ENCODE measurements at regions not wholly inside any gene's neighbourhood (a gene's known extent, or its start where the extent isn't known, plus 50 kb on each side); places are given as distances from the start of the nearest gene placed in this dataset.

DNA sequence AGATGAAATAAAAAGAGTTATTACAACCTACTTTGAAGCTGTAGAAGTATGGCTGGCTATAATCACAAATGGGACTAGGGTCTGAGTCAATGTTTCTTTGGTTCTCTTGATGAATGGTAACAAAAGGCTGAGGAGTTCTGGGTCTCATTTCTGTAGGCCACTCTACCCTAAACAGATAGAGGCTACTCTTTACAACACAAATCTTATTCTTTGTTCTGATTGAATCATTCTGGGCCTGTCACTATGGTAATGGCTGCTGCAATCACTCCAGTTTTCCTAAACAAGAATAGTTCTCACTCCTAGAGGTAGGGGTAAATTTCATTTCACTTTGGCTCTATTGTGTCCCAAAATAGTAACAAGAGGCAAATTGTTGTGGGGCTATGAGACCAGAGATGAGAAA is 1714.3 kb upstream of the PCDH20 start:
- no peak overlapping the region for H3K4me2 ChIP-seq (ENCODE audit: low read depth, low read length)
- BruUV-seq (replicated peaks) = no TSS peak
- CTCF ChIA-PET (ENCODE audit: low intra/inter-chr PET ratio, low total read pairs) = no interaction called here
- H3K9me3 ChIP-seq (ENCODE audit: low read length) = no peaks in the 10 kb centered on the region
- POLR2A ChIA-PET = no interaction called here
- DNase-seq (ENCODE audit: low spot score) (no peak), FAIRE-seq (no peak), ATAC-seq (no peak)
- no peak overlapping the region for H3K4me3 ChIP-seq (replicated peaks in 1 of 3; ENCODE audit: insufficient read depth in 1 of 3, low read depth in 2 of 3, low read length in 3 of 3)
- no peaks in the 10 kb centered on the region for H3K79me2 ChIP-seq (ENCODE audit: insufficient read depth, low read length)
- no peak overlapping the region for H3K9ac ChIP-seq (ENCODE audit: insufficient read depth, low read depth, low read length)
- H4K20me1 ChIP-seq (ENCODE audit: insufficient read depth, low read length) = no peaks in the 10 kb centered on the region
- H3K27me3 ChIP-seq (ENCODE audit: control insufficient read depth in 1 of 2, insufficient read depth in 2 of 2, low read length in 2 of 2) = no peaks in the 10 kb centered on the region
- no peak overlapping the region for H2AFZ ChIP-seq (ENCODE audit: low read length)
- no peak for TF ChIP-seq MAFG (CRISPR knock-in tag; IDR thresholded peaks at IDR 0.05)
- TF ChIP-seq ZFP82 (CRISPR knock-in tag; IDR thresholded peaks at IDR 0.05; ENCODE audit: borderline replicate concordance) = no peak
- TF ChIP-seq U2AF1 (optimal IDR thresholded peaks at IDR 0.05; ENCODE audit: low read depth, low read length) = no peak
- TF ChIP-seq, protein P1, sequence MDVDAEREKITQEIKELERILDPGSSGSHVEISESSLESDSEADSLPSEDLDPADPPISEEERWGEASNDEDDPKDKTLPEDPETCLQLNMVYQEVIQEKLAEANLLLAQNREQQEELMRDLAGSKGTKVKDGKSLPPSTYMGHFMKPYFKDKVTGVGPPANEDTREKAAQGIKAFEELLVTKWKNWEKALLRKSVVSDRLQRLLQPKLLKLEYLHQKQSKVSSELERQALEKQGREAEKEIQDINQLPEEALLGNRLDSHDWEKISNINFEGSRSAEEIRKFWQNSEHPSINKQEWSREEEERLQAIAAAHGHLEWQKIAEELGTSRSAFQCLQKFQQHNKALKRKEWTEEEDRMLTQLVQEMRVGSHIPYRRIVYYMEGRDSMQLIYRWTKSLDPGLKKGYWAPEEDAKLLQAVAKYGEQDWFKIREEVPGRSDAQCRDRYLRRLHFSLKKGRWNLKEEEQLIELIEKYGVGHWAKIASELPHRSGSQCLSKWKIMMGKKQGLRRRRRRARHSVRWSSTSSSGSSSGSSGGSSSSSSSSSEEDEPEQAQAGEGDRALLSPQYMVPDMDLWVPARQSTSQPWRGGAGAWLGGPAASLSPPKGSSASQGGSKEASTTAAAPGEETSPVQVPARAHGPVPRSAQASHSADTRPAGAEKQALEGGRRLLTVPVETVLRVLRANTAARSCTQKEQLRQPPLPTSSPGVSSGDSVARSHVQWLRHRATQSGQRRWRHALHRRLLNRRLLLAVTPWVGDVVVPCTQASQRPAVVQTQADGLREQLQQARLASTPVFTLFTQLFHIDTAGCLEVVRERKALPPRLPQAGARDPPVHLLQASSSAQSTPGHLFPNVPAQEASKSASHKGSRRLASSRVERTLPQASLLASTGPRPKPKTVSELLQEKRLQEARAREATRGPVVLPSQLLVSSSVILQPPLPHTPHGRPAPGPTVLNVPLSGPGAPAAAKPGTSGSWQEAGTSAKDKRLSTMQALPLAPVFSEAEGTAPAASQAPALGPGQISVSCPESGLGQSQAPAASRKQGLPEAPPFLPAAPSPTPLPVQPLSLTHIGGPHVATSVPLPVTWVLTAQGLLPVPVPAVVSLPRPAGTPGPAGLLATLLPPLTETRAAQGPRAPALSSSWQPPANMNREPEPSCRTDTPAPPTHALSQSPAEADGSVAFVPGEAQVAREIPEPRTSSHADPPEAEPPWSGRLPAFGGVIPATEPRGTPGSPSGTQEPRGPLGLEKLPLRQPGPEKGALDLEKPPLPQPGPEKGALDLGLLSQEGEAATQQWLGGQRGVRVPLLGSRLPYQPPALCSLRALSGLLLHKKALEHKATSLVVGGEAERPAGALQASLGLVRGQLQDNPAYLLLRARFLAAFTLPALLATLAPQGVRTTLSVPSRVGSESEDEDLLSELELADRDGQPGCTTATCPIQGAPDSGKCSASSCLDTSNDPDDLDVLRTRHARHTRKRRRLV (CRISPR knock-in tag; IDR thresholded peaks at IDR 0.05) = no peak
- no peak for TF ChIP-seq ZNF605 (CRISPR knock-in tag; IDR thresholded peaks at IDR 0.05)
- in situ Hi-C loops (cut with HindIII; ENCODE audit: extremely low pct_ligation_motif_present, low pct_unique_long_range_greater_than_20kb) (no loop called here), intact Hi-C loops (cut with micrococcal nuclease; ENCODE audit: unreplicated experiment) (loop anchor here (10.0 kb wide), 1 partner anchor 405 kb away; no protein-coding TSS in a partner anchor)
- no peak overlapping the region for H3K27ac ChIP-seq (ENCODE audit: extremely low read length, insufficient read depth, low read length)
- no peaks in the 10 kb centered on the region for H3K4me1 ChIP-seq (ENCODE audit: insufficient read depth, low read length)
- no peaks in the 10 kb centered on the region for H3K36me3 ChIP-seq (replicated peaks in 1 of 2; ENCODE audit: control insufficient read depth in 1 of 2, insufficient read depth in 2 of 2, low read length in 2 of 2)
